Prostate gland (tissue), 2 donors: ENCODE measurements at regions not wholly inside any gene's neighbourhood (a gene's known extent, or its start where the extent isn't known, plus 50 kb on each side); places are given as distances from the start of the nearest gene placed in this dataset.

Source experiments
- DNase-seq: peaks from one replicate; pipeline ENCODE4 v3.0.0-alpha.2; 2019; ENCODE audit warnings: low spot score
- H3K27ac ChIP-seq, 2 donors: fragments of 200-600 bp; sonication (generic); 2 replicates each; pipeline ENCODE4 v1.5.1; 2017 to 2019
- H3K27me3 ChIP-seq: fragments of 200-600 bp; sonication (generic); replicated peaks from 2 replicates; pipeline ENCODE4 v1.5.1; 2019; ENCODE audit not compliant: insufficient read depth
- H3K36me3 ChIP-seq, 2 donors: fragments of 200-600 bp; sonication (generic); 1 replicate in 1 of 2; 2 replicates in 1 of 2; pipeline versions ENCODE4 v1.5.1 to v1.8.1; 2017 to 2019
- H3K4me1 ChIP-seq: fragments of 200-600 bp; sonication (generic); replicated peaks from 2 replicates; pipeline ENCODE4 v1.5.1; 2019
- H3K4me3 ChIP-seq, 2 donors: fragments of 200-600 bp; sonication (generic); 2 replicates each; pipeline ENCODE4 v1.5.1; 2017 to 2019
- H3K9me3 ChIP-seq: fragments of 200-600 bp; sonication (generic); 2 replicates; pipeline ENCODE4 v1.5.1; 2017
- CTCF ChIP-seq, 4 experiments: fragments of 200-600 bp in 2 of 4; fragments of 450-650 bp in 2 of 4; sonication (generic) in 2 of 4; IDR thresholded peaks; 1 replicate in 3 of 4; 2 replicates in 1 of 4; pipeline ENCODE4 v1.5.1; 2016 to 2019; ENCODE audit warnings: antibody characterized with exemption in 4 of 4, mild to moderate bottlenecking in 2 of 4, moderate library complexity in 2 of 4
- POLR2A ChIP-seq: fragments of 450-650 bp; IDR thresholded peaks from one replicate; pipeline ENCODE4 v1.6.1; 2016; ENCODE audit warnings: antibody characterized with exemption, mild to moderate bottlenecking
- POLR2AphosphoS5 ChIP-seq: sonication (generic); formaldehyde crosslinking; IDR thresholded peaks from one replicate; pipeline ENCODE4 v1.6.1; 2017; ENCODE audit warnings: antibody characterized with exemption
- WGBS: methylation state at CpG from one replicate; pipeline ENCODE4 v1.1.5; 2018; 5-methylcytosine and 5-hydroxymethylcytosine counted together
- intact Hi-C: fragments of 100-400 bp; cut with DNase I; formaldehyde crosslinking; loops from one replicate; pipeline ENCODE4 v1.14.2; 2022

DNA sequence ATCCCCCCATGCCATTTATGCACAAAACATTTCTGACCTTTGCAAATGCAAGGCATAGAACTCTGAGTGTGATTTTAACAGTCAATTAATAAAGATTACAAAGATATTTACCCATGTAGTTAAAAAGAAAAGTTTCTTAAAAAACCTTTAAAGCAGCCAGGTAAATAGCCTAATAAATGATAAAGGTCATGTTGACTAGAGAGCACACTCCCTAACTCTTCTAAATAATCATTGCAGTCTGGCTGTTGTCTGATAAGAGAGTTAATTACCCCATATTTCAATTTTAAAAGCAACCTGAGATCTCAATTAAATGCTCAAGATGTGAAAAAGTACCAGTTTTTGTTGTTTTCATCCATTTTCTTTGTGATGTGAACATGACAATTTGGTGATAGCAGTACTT, 291.5 kb upstream of the SMIM31 start:
- TF ChIP-seq CTCF (IDR thresholded peaks at IDR 0.05) (no peak), POLR2A (no peak), POLR2AphosphoS5 (no peak)
- intact Hi-C loops, result no loop called here
- H3K27ac ChIP-seq, result no peak overlapping the region

DNA sequence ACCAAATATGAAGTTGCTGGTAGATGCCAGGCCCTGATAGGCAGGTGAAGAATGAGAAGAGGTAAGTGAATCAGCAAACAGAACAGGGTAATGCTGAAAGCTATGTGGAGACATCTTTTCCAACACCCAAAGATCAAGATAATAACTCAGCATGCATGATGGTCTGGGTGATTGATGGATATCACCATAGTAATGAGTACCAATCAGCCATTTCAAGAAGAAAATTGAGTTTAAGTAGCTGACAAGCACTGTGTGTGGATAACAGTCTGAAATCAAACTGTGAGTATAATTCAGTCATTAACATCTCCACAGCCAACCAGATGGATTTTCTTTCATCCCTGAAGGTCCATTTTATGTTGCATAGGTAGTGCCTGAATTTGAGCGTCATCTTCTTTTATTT, 289.6 kb upstream of the SMIM31 start:
- no peak for DNase-seq
- no peaks in the 10 kb centered on the region for H3K9me3 ChIP-seq
- intact Hi-C loops, result no loop called here
- TF ChIP-seq POLR2AphosphoS5, result no peak
- TF ChIP-seq POLR2A, result no peak
- no peak for TF ChIP-seq CTCF (IDR thresholded peaks at IDR 0.05)
- H3K36me3 ChIP-seq, result no peaks in the 10 kb centered on the region
- H3K27me3 ChIP-seq, result no peaks in the 10 kb centered on the region
- 90% methylated on average over 1 of the region's 1 CpG for WGBS
- H3K4me3 ChIP-seq, result no peak overlapping the region
- H3K27ac ChIP-seq, result no peak overlapping the region
- no peaks in the 10 kb centered on the region for H3K4me1 ChIP-seq

More for the DNA sequence above, 291.5 kb upstream of the SMIM31 start:
- no peak for DNase-seq
- Histone ChIP-seq H3K4me3 (no peak overlapping the region), H3K36me3 (no peaks in the 10 kb centered on the region), H3K4me1 (no peaks in the 10 kb centered on the region), H3K27me3 (no peaks in the 10 kb centered on the region), H3K9me3 (no peaks in the 10 kb centered on the region)

DNA sequence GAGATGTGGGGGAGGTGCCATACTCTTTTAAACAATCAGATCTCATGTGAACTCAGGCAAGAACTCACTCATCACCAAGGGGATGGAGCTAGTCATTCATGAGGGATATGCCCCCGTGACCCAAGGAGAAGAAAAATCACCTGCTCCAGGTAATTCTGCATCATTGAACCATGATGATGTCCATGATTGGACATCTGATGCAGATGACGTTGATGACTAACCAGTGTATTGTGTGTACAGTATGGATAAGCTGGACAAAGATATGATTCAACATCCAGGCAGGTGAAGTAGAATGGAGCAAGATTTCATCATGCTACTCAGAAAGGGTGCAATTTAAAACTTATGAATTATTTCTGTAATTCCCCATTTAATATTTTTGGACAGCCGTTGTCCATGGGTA, 286.4 kb upstream of the SMIM31 start:
- no peaks in the 10 kb centered on the region for H3K27me3 ChIP-seq
- no peak overlapping the region for H3K27ac ChIP-seq
- WGBS, result 94% methylated on average over 3 of the region's 3 CpGs
- no peaks in the 10 kb centered on the region for H3K9me3 ChIP-seq
- TF ChIP-seq POLR2A (no peak), CTCF (IDR thresholded peaks at IDR 0.05) (no peak), POLR2AphosphoS5 (no peak)
- no peak for DNase-seq
- H3K4me1 ChIP-seq, result no peaks in the 10 kb centered on the region
- H3K4me3 ChIP-seq, result no peak overlapping the region
- intact Hi-C loops, result no loop called here
- no peaks in the 10 kb centered on the region for H3K36me3 ChIP-seq

DNA sequence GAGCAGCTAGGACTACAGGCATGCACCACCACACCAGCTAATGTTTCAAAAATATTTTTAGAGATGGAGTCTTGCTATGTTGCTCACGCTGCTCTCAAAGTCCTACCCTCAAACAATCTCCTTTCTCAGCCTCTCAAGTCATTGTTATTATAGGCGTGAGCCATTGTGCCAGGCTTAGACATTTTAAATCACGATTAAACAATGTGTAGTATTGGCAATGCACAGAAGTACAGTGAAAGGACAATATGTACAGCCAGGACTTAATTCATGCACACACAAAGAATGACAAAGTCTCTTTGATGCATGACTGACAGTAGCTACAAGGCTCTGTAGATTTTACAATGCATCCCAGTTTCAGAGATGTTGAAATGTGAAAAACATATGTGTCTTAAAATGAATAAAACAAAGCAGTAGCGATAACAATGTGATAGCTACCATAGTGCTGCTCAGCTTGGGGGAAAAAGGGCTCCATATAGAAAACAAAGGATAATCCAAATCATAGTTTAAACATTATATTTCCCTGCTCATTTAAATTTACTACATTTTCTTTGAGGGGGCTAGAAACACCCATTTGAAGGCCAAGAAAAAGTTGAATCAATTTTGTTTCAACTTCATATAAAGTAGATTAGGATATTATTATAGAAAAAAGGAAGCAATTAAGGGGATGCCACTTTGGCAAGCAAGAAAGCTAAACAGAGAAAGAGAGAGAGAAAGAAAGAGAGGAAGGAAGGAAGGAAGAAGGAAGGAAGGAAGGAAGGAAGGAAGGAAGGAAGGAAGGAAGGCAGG, 272.4 kb upstream of the SMIM31 start:
- TF ChIP-seq POLR2AphosphoS5 (no peak), POLR2A (no peak), CTCF (IDR thresholded peaks at IDR 0.05) (no peak)
- Histone ChIP-seq H3K27ac (no peak overlapping the region), H3K4me1 (no peaks in the 10 kb centered on the region)

GRCh38 chr4:164482092-164482404, 271.9 kb upstream of the SMIM31 start:
- H3K9me3 ChIP-seq, result no peaks in the 10 kb centered on the region
- H3K27me3 ChIP-seq, result no peaks in the 10 kb centered on the region
- H3K4me1 ChIP-seq, result no peaks in the 10 kb centered on the region
- no peak for DNase-seq
- 85% methylated on average over 4 of the region's 4 CpGs for WGBS
- TF ChIP-seq POLR2AphosphoS5 (no peak), CTCF (IDR thresholded peaks at IDR 0.05) (no peak)
- no peak overlapping the region for H3K27ac ChIP-seq
- H3K36me3 ChIP-seq, result no peaks in the 10 kb centered on the region
- intact Hi-C loops, result no loop called here
- H3K4me3 ChIP-seq, result no peak overlapping the region

More for the DNA sequence above, 272.4 kb upstream of the SMIM31 start:
- no peaks in the 10 kb centered on the region for H3K36me3 ChIP-seq
- H3K4me3 ChIP-seq, result no peak overlapping the region
- DNase-seq, result no peak
- H3K9me3 ChIP-seq, result no peaks in the 10 kb centered on the region
- 73% methylated on average over 4 of the region's 4 CpGs for WGBS
- intact Hi-C loops, result no loop called here
- no peaks in the 10 kb centered on the region for H3K27me3 ChIP-seq
